Smooth muscle cell (in vitro differentiated cells): ENCODE measurements at regions not wholly inside any gene's neighbourhood (a gene's known extent, or its start where the extent isn't known, plus 50 kb on each side); places are given as distances from the start of the nearest gene placed in this dataset.

Source experiments
- DNase-seq: peaks from one replicate; lab custom pipeline; 2025; ENCODE audit not compliant: unreplicated experiment; lab: John Stamatoyannopoulos, UW
- H2AFZ ChIP-seq: fragments of 200-600 bp; sonication (generic); 2 replicates; pipeline ENCODE4 v1.6.0; 2016; ENCODE audit warnings: antibody characterized with exemption, low read depth, mild to moderate bottlenecking
- H3F3A ChIP-seq: fragments of 200-600 bp; sonication (generic); 2 replicates; pipeline ENCODE4 v1.6.0; 2017; ENCODE audit warnings: antibody characterized with exemption, low read depth
- H3K27ac ChIP-seq: fragments of 200-600 bp; sonication (generic); 2 replicates; pipeline ENCODE4 v1.5.1; 2016; ENCODE audit warnings: low read depth, mild to moderate bottlenecking
- H3K27me3 ChIP-seq: fragments of 200-600 bp; sonication (generic); 2 replicates; pipeline ENCODE4 v1.6.1; 2016; ENCODE audit warnings: low read depth, mild to moderate bottlenecking
- H3K36me3 ChIP-seq: fragments of 200-600 bp; sonication (generic); 2 replicates; pipeline ENCODE4 v1.5.1; 2016; ENCODE audit warnings: low read depth
- H3K4me1 ChIP-seq: fragments of 200-600 bp; sonication (generic); 2 replicates; pipeline ENCODE4 v1.5.1; 2016; ENCODE audit warnings: low read depth
- H3K4me2 ChIP-seq: fragments of 200-600 bp; sonication (generic); 2 replicates; pipeline ENCODE4 v1.6.0; 2016; ENCODE audit warnings: mild to moderate bottlenecking
- H3K4me3 ChIP-seq: fragments of 200-600 bp; sonication (generic); 2 replicates; pipeline ENCODE4 v1.5.1; 2016; ENCODE audit warnings: mild to moderate bottlenecking
- H3K79me2 ChIP-seq: fragments of 200-600 bp; sonication (generic); 2 replicates; pipeline ENCODE4 v1.6.0; 2016; ENCODE audit warnings: low read depth, mild to moderate bottlenecking
- H3K9ac ChIP-seq: fragments of 200-600 bp; sonication (generic); 2 replicates; pipeline ENCODE4 v1.6.0; 2016; ENCODE audit warnings: low read depth
- H3K9me3 ChIP-seq: fragments of 200-600 bp; sonication (generic); replicated peaks from 2 replicates; pipeline ENCODE4 v1.5.1; 2016; ENCODE audit warnings: low read depth
- H4K20me1 ChIP-seq: fragments of 200-600 bp; sonication (generic); 2 replicates; pipeline ENCODE4 v1.6.0; 2016; ENCODE audit warnings: low read depth
- CTCF ChIP-seq: fragments of 200-600 bp; sonication (generic); IDR thresholded peaks from 2 replicates; pipeline ENCODE4 v1.5.1; 2017; ENCODE audit warnings: borderline replicate concordance, mild to moderate bottlenecking, antibody characterized with exemption; ENCODE audit not compliant: insufficient read depth, poor library complexity, severe bottlenecking
- WGBS: methylation state at CpG from one replicate; pipeline ENCODE4 v1.1.7; 2016; ENCODE audit warnings: low lambda C conversion rate; 5-methylcytosine and 5-hydroxymethylcytosine counted together

DNA sequence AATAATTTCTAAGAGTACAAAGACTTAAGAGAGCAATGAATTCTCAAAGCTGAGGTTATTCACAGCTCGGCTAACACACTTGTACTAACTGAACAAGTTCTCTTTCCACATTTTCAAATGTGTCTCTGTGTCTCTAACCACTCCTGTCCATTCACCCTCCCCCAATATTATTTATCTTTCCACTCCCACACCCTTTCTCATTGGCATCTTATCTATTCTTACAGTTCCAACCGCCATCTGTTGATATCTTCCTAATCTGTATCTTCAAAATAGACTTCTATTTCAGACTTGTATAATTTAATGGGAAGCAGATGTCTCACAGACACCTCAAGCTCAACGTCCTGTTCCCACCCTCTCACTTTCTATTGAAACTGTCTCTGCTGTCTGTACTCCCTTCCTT lies 205.9 kb downstream of the ANXA1 start:
- WGBS = 37% methylated on average over 3 of the region's 3 CpGs
- Histone ChIP-seq H3K4me1 (no peaks in the 10 kb centered on the region), H2AFZ (no peak overlapping the region), H3K9me3 (no peaks in the 10 kb centered on the region), H3K27ac (no peak overlapping the region), H3K36me3 (no peaks in the 10 kb centered on the region), H3K4me2 (no peak overlapping the region), H3K79me2 (no peaks in the 10 kb centered on the region), H3K4me3 (no peak overlapping the region), H4K20me1 (no peaks in the 10 kb centered on the region), H3K27me3 (no peaks in the 10 kb centered on the region), H3K9ac (no peak overlapping the region), H3F3A (no peaks in the 10 kb centered on the region)
- TF ChIP-seq CTCF = no peak
- no peak for DNase-seq

- H3K27ac ChIP-seq = no peak overlapping the region
- H4K20me1 ChIP-seq = no peaks in the 10 kb centered on the region
- WGBS = 3% methylated on average over 1 of the region's 1 CpG
- H3K4me1 ChIP-seq = no peaks in the 10 kb centered on the region
- H3K9me3 ChIP-seq = no peaks in the 10 kb centered on the region
- H3F3A ChIP-seq = peaks cover 6% of the 10 kb centered on the region
- no peaks in the 10 kb centered on the region for H3K79me2 ChIP-seq
- no peak overlapping the region for H3K4me3 ChIP-seq
- TF ChIP-seq CTCF = no peak
- no peaks in the 10 kb centered on the region for H3K36me3 ChIP-seq
- H2AFZ ChIP-seq = no peak overlapping the region
- no peak for DNase-seq
- no peaks in the 10 kb centered on the region for H3K27me3 ChIP-seq
- no peak overlapping the region for H3K4me2 ChIP-seq
- no peak overlapping the region for H3K9ac ChIP-seq
Observed at GRCh38 chr9:73370053-73370452, 218.4 kb downstream of the ANXA1 start.

DNA sequence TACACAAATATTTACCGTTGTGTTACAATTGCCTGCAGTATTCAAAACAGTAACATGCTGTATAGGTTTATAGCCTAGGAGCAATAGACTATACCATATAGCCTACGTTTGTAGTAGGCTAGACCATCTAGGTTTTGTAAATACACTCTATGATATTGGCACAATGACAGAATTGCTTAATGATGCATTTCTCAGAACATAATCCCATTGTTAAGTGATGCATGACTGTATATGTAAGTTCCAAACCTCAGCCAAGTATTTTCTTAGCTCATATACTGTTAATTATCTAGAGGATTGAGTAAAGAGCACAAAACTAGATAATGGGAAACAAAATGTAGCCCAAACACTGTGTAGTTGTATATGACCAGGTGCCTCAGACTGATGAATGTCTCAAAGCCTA lies 220.1 kb downstream of the ANXA1 start:
- Histone ChIP-seq H2AFZ (no peak overlapping the region), H3K79me2 (no peaks in the 10 kb centered on the region), H3K4me2 (no peak overlapping the region), H3K9me3 (no peaks in the 10 kb centered on the region), H3K4me3 (no peak overlapping the region), H4K20me1 (no peaks in the 10 kb centered on the region), H3K27ac (no peak overlapping the region), H3K36me3 (no peaks in the 10 kb centered on the region), H3K9ac (no peak overlapping the region), H3F3A (peaks cover 6% of the 10 kb centered on the region), H3K27me3 (no peaks in the 10 kb centered on the region), H3K4me1 (no peaks in the 10 kb centered on the region)
- no peak for DNase-seq
- WGBS = 76% methylated on average over 2 of the region's 2 CpGs
- TF ChIP-seq CTCF = no peak

DNA sequence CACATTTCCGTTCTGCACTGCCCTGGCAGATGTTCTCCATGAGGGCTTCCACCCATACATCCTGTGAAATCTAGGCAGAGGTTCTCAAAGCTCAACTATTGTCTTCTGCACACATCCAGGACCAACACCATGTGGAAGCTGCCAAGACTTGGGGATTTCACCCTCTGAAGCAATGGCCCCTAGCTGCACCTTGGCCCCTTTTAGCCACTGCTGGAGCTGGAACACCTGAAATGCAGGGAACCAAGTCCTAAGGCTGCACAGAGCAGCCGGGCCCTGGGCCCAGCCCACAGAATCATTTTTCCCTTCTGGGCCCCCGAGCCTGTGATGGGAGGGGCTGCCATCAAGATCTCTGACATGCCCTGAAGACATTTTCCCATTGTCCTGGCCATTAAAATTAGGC lies 228.7 kb downstream of the ANXA1 start:
- Histone ChIP-seq H3K4me3 (no peak overlapping the region), H3K36me3 (no peaks in the 10 kb centered on the region)
- TF ChIP-seq CTCF = no peak

More for the DNA sequence above, 228.7 kb downstream of the ANXA1 start:
- Histone ChIP-seq H3K4me1 (no peaks in the 10 kb centered on the region), H3K9ac (no peak overlapping the region), H3K4me2 (no peak overlapping the region), H3K9me3 (no peaks in the 10 kb centered on the region), H3F3A (no peaks in the 10 kb centered on the region), H3K79me2 (no peaks in the 10 kb centered on the region), H2AFZ (no peak overlapping the region), H3K27me3 (no peaks in the 10 kb centered on the region), H3K27ac (no peak overlapping the region), H4K20me1 (no peaks in the 10 kb centered on the region)
- no peak for DNase-seq
- WGBS = 83% methylated on average over 3 of the region's 3 CpGs
